GM10266 (cell line): ENCODE measurements at regions not wholly inside any gene's neighbourhood (a gene's known extent, or its start where the extent isn't known, plus 50 kb on each side); places are given as distances from the start of the nearest gene placed in this dataset.

Experiments used
- DNase-seq: peaks from one replicate; pipeline ENCODE4 v3.0.0; 2012; ENCODE audit errors: extremely low spot score
- CTCF ChIP-seq: IDR thresholded peaks from 2 replicates; pipeline ENCODE4 v1.5.1; 2012; ENCODE audit warnings: mild to moderate bottlenecking, low read depth; ENCODE audit not compliant: control insufficient read depth, insufficient read depth; ENCODE audit errors: missing control alignments

- no peak for TF ChIP-seq CTCF
- DNase-seq = no peak
Observed at GRCh38 chr2:13950761-13951160, 681.8 kb upstream of the LRATD1 start.

GRCh38 chr2:13968811-13969210, 663.7 kb upstream of the LRATD1 start:
- TF ChIP-seq CTCF = no peak
- no peak for DNase-seq

GRCh38 chr2:13986119-13986720, 646.3 kb upstream of the LRATD1 start:
- TF ChIP-seq CTCF = no peak
- DNase-seq = no peak

GRCh38 chr2:13996527-13996926, 636.0 kb upstream of the LRATD1 start:
- DNase-seq = no peak
- no peak for TF ChIP-seq CTCF

- TF ChIP-seq CTCF = no peak
- DNase-seq = no peak
Observed at GRCh38 chr2:14011190-14011589, 621.3 kb upstream of the LRATD1 start.

- no peak for DNase-seq
- no peak for TF ChIP-seq CTCF
Observed at GRCh38 chr2:14015113-14015630, 617.3 kb upstream of the LRATD1 start.

GRCh38 chr2:14016289-14016955, 616.1 kb upstream of the LRATD1 start:
- DNase-seq = no peak

More at GRCh38 chr2:14016289-14016955, 616.1 kb upstream of the LRATD1 start:
- no peak for TF ChIP-seq CTCF
